Lower leg skin (tissue), 4 donors: ENCODE measurements at regions not wholly inside any gene's neighbourhood (a gene's known extent, or its start where the extent isn't known, plus 50 kb on each side); places are given as distances from the start of the nearest gene placed in this dataset.

ENCODE experiments used
- DNase-seq, 2 donors: peaks; one replicate each; pipeline ENCODE4 v3.0.0-alpha.2; 2019; ENCODE audit warnings: low spot score in 2 of 2
- H3K4me3 ChIP-seq: fragments of 200-600 bp; sonication (generic); 2 replicates; pipeline ENCODE4 v1.5.1; 2017; ENCODE audit warnings: mild to moderate bottlenecking, low read depth; ENCODE audit not compliant: poor library complexity, severe bottlenecking
- POLR2A ChIP-seq, 2 donors: fragments of 450-650 bp; IDR thresholded peaks; one replicate each; pipeline ENCODE4 v1.6.1; 2016 to 2017; ENCODE audit warnings: antibody characterized with exemption in 2 of 2, mild to moderate bottlenecking in 1 of 2, moderate library complexity in 1 of 2
- WGBS, 2 donors: methylation state at CpG; one replicate each; pipeline ENCODE4 v1.1.5; 2018; 5-methylcytosine and 5-hydroxymethylcytosine counted together
- intact Hi-C: fragments of 100-400 bp; cut with DNase I; formaldehyde crosslinking; loops from one replicate; pipeline ENCODE4 v1.15.0; 2023; ENCODE audit warnings: low total_unique reads
- TF ChIP-seq, protein P1 (sequence below), 3 donors: fragments of 450-650 bp; IDR thresholded peaks; one replicate each; pipeline ENCODE4 v1.5.1; 2016; ENCODE audit warnings: antibody characterized with exemption in 3 of 3, mild to moderate bottlenecking in 3 of 3, moderate library complexity in 2 of 3

DNA sequence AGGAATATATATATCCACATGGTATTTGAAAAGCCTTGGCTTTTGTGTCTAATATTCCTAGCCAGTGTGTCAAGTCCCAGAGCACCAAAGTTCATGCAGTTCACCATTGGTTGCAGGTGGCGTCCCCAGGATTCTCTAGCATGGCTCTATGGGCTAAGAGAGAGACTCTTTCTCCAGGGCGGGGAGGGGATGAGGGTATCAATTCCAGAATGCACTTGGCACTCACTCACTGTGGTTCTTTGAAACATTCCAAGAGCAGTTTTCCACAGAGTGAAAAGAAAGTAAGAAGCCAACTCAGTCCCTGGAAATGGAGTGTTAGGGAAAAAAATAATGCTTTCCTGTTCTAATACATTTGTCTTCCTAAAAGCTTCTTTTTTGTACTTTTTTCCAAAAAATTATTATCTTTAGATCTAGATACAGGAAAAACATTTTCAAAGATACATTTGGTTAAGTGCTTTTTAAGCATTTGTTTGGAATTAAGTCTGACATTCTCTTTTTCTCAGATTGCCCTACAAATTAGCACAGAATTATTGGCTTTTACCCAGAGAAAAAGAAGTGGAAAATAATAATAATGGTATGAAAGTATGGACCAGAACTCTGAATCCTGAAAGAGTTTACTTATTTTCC lies 239.9 kb downstream of the PAX3 start:
- intact Hi-C loops, result no loop called here
- WGBS, 2 donors, result 40 to 42% methylated on average over 2 of the region's 2 CpGs
- DNase-seq, result no peak
- TF ChIP-seq, protein P1, sequence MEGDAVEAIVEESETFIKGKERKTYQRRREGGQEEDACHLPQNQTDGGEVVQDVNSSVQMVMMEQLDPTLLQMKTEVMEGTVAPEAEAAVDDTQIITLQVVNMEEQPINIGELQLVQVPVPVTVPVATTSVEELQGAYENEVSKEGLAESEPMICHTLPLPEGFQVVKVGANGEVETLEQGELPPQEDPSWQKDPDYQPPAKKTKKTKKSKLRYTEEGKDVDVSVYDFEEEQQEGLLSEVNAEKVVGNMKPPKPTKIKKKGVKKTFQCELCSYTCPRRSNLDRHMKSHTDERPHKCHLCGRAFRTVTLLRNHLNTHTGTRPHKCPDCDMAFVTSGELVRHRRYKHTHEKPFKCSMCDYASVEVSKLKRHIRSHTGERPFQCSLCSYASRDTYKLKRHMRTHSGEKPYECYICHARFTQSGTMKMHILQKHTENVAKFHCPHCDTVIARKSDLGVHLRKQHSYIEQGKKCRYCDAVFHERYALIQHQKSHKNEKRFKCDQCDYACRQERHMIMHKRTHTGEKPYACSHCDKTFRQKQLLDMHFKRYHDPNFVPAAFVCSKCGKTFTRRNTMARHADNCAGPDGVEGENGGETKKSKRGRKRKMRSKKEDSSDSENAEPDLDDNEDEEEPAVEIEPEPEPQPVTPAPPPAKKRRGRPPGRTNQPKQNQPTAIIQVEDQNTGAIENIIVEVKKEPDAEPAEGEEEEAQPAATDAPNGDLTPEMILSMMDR (IDR thresholded peaks at IDR 0.05), result no peak
- no peak overlapping the region for H3K4me3 ChIP-seq

DNA sequence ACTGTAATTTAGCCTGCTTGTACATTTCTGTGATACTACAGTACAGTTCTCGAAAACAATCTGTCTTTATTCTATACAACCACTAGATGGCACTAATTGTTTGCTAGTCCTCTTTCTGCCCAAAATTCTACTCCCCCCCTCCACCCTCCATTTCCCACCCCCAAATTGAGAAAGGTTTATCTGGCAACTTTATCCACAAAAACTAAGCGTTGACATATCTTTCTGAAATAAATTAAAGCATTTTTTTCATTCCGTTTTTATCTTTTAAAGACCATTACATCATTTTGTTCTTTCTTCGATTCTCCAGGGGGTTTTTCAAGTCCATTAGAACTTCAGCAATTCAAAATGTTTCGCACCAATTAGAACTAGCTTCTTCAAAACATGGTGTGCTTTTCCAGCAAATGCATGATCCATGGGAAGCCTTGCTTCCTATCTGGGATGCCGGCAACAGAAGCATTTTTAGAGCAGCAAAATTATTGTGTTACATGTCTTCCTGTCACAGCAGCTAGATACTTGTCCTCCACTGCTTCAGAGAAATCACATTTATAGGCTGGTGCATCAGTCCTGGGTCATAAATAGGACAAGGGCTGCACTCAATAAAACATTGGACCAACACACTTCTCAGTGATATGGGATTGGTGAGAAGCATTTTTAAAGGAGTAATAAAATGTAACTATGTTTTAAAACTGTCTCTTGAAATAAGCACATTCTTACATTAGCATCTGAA lies 241.3 kb downstream of the PAX3 start:
- H3K4me3 ChIP-seq, result no peak overlapping the region
- 27 to 29% methylated on average over 6 of the region's 6 CpGs for WGBS, 2 donors
- no peak for TF ChIP-seq POLR2A (IDR thresholded peaks at IDR 0.05)
- TF ChIP-seq, protein P1 (IDR thresholded peaks at IDR 0.05), result no peak
- intact Hi-C loops, result no loop called here
- DNase-seq, result no peak

DNA sequence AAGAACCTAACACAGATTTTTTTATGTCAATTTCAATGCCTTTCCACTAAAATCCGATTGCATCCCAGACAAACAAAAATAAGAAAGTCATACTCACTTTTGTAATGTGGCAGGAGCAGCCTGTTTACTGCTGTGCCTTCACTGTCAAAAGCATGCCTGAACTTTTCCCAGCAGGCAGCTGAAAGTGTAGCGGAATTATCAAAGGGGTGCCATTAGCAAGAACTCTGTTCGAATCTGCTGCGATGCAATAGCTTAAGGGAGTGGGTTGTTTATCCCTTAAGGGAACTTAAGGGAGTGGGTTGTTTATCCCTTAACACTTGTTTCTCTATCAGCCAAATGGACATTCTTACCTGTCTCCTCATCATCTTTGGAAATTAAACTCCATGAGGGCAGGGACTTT lies 243.5 kb downstream of the PAX3 start:
- no peak for DNase-seq

DNA sequence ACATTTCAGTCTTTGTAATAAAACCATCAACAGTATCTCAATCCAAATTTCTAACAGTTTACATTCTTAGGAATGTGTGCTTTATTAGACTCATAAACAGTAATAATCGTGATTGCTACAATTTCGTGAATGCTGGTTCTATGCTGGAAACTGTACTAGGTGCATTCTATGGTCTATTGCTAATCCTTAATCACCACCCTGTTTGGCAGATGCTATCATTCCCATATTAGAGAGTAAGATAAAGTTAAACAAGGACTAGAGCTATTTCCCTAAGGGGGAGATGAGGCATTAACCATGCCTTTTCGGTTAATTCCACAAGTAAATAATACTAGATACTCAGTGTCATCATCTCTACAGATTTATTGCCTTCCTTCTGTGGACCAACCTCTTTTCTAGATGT lies 244.0 kb downstream of the PAX3 start:
- no peak for DNase-seq
- no peak overlapping the region for H3K4me3 ChIP-seq
- no peak for TF ChIP-seq POLR2A (IDR thresholded peaks at IDR 0.05)
- TF ChIP-seq, protein P1 (IDR thresholded peaks at IDR 0.05), result no peak
- intact Hi-C loops, result no loop called here
- 32 to 33% methylated on average over 3 of the region's 3 CpGs for WGBS, 2 donors

More for the DNA sequence above, 243.5 kb downstream of the PAX3 start:
- H3K4me3 ChIP-seq, result no peak overlapping the region
- TF ChIP-seq POLR2A (IDR thresholded peaks at IDR 0.05), result no peak
- TF ChIP-seq, protein P1 (IDR thresholded peaks at IDR 0.05), result no peak
- 22 to 23% methylated on average over 4 of the region's 4 CpGs for WGBS, 2 donors
- intact Hi-C loops, result no loop called here

DNA sequence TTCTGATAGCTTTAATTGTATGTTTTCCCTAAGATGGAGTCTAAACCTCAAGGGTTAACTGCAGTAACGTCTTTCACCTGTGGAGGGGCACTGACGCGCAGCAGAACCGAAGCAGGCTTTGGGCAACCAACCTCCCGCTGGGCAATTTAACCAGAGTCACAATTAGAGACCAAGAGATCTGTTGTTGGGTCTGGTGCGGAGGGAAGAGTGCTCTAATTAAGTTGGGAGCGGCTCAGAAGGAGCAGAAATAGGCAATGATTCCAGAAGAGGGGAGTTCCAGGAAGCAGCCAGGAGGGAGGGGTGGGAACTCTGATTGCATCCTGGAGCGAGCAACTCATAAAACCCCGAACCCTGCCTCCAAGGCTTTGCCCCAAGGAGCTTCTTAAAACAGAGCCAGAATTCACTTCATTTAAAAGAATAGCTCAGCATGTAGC lies 245.8 kb downstream of the PAX3 start:
- no peak for DNase-seq
- intact Hi-C loops, result no loop called here
- no peak overlapping the region for H3K4me3 ChIP-seq
- 3 to 5% methylated on average over 9 of the region's 9 CpGs for WGBS, 2 donors
- TF ChIP-seq, protein P1 (IDR thresholded peaks at IDR 0.05), result no peak
- no peak for TF ChIP-seq POLR2A (IDR thresholded peaks at IDR 0.05)
